ENCODE measurements at regions not wholly inside any gene's neighbourhood (a gene's known extent, or its start where the extent isn't known, plus 50 kb on each side); places are given as distances from the start of the nearest gene placed in this dataset.

- no peak for TF ChIP-seq CTCF (IDR thresholded peaks at IDR 0.05)
- Histone ChIP-seq H2AFZ (no peak overlapping the region), H3K27ac (no peak overlapping the region), H3K4me2 (ENCODE audit: low read length) (no peak overlapping the region), H3K9ac (no peak overlapping the region), H3K79me2 (no peaks in the 10 kb centered on the region), H3K9me3 (ENCODE audit: control insufficient read depth, low read length) (no peaks in the 10 kb centered on the region), H3K36me3 (ENCODE audit: control insufficient read depth, insufficient read depth, low read length) (no peaks in the 10 kb centered on the region), H3K4me1 (no peaks in the 10 kb centered on the region), H3K4me3 (ENCODE audit: low read depth, low read length) (no peak overlapping the region), H3K27me3 (ENCODE audit: control insufficient read depth, insufficient read depth, low read length) (no peaks in the 10 kb centered on the region)
These were observed 273.1 kb upstream of the SMIM21 start for GRCh38 chr18:75700561-75700960.

- no peak overlapping the region for H3K4me3 ChIP-seq (ENCODE audit: low read depth, low read length)
- TF ChIP-seq CTCF (IDR thresholded peaks at IDR 0.05): no peak
- no peaks in the 10 kb centered on the region for H3K27me3 ChIP-seq (ENCODE audit: control insufficient read depth, insufficient read depth, low read length)
- H3K9ac ChIP-seq: no peak overlapping the region
- H3K79me2 ChIP-seq: no peaks in the 10 kb centered on the region
- H3K9me3 ChIP-seq (ENCODE audit: control insufficient read depth, low read length): no peaks in the 10 kb centered on the region
- H2AFZ ChIP-seq: no peak overlapping the region
- H3K36me3 ChIP-seq (ENCODE audit: control insufficient read depth, insufficient read depth, low read length): no peaks in the 10 kb centered on the region
- no peaks in the 10 kb centered on the region for H3K4me1 ChIP-seq
- H3K27ac ChIP-seq: no peak overlapping the region
- no peak overlapping the region for H3K4me2 ChIP-seq (ENCODE audit: low read length)
These were observed 271.4 kb upstream of the SMIM21 start for GRCh38 chr18:75698861-75699260.

- Histone ChIP-seq H3K27ac (no peak overlapping the region), H3K4me1 (no peaks in the 10 kb centered on the region), H3K4me3 (ENCODE audit: low read depth, low read length) (no peak overlapping the region), H3K27me3 (ENCODE audit: control insufficient read depth, insufficient read depth, low read length) (no peaks in the 10 kb centered on the region), H3K36me3 (ENCODE audit: control insufficient read depth, insufficient read depth, low read length) (no peaks in the 10 kb centered on the region), H3K9me3 (ENCODE audit: control insufficient read depth, low read length) (no peaks in the 10 kb centered on the region), H3K79me2 (no peaks in the 10 kb centered on the region), H3K9ac (no peak overlapping the region), H2AFZ (no peak overlapping the region), H3K4me2 (ENCODE audit: low read length) (no peak overlapping the region)
- no peak for TF ChIP-seq CTCF (IDR thresholded peaks at IDR 0.05)
These were observed 270.0 kb upstream of the SMIM21 start for GRCh38 chr18:75697493-75697892.

GRCh38 chr18:75696391-75696790 lies 268.9 kb upstream of the SMIM21 start:
- H3K4me1 ChIP-seq: no peaks in the 10 kb centered on the region
- no peak for TF ChIP-seq CTCF (IDR thresholded peaks at IDR 0.05)

GRCh38 chr18:75694292-75694691 lies 266.8 kb upstream of the SMIM21 start:
- TF ChIP-seq CTCF (IDR thresholded peaks at IDR 0.05): no peak
- H3K27ac ChIP-seq: no peak overlapping the region
- no peaks in the 10 kb centered on the region for H3K4me1 ChIP-seq
- H3K79me2 ChIP-seq: no peaks in the 10 kb centered on the region
- H3K9ac ChIP-seq: no peak overlapping the region
- H3K27me3 ChIP-seq (ENCODE audit: control insufficient read depth, insufficient read depth, low read length): no peaks in the 10 kb centered on the region
- H3K36me3 ChIP-seq (ENCODE audit: control insufficient read depth, insufficient read depth, low read length): no peaks in the 10 kb centered on the region
- H3K4me2 ChIP-seq (ENCODE audit: low read length): no peak overlapping the region
- no peak overlapping the region for H3K4me3 ChIP-seq (ENCODE audit: low read depth, low read length)
- no peaks in the 10 kb centered on the region for H3K9me3 ChIP-seq (ENCODE audit: control insufficient read depth, low read length)
- no peak overlapping the region for H2AFZ ChIP-seq

More at GRCh38 chr18:75696391-75696790, 268.9 kb upstream of the SMIM21 start:
- Histone ChIP-seq H3K36me3 (ENCODE audit: control insufficient read depth, insufficient read depth, low read length) (no peaks in the 10 kb centered on the region), H3K9ac (no peak overlapping the region), H3K79me2 (no peaks in the 10 kb centered on the region), H3K27me3 (ENCODE audit: control insufficient read depth, insufficient read depth, low read length) (no peaks in the 10 kb centered on the region), H3K4me2 (ENCODE audit: low read length) (no peak overlapping the region), H3K9me3 (ENCODE audit: control insufficient read depth, low read length) (no peaks in the 10 kb centered on the region), H3K4me3 (ENCODE audit: low read depth, low read length) (no peak overlapping the region), H3K27ac (no peak overlapping the region), H2AFZ (no peak overlapping the region)
